GM13977 (cell line): ENCODE measurements at regions not wholly inside any gene's neighbourhood (a gene's known extent, or its start where the extent isn't known, plus 50 kb on each side); places are given as distances from the start of the nearest gene placed in this dataset.

ENCODE experiments used
- DNase-seq: peaks from one replicate; pipeline ENCODE4 v3.0.0; 2012; ENCODE audit warnings: low spot score
- in situ Hi-C: fragments of 300-500 bp; cut with MboI; formaldehyde crosslinking; loops from one replicate; pipeline ENCODE4 v1.12.0; 2022; ENCODE audit warnings: low sequenced_read_pairs, low pct_unique_long_range_greater_than_20kb, mixed read lengths, inconsistent platforms; ENCODE audit not compliant: unreplicated experiment
- TF ChIP-seq, protein P1 (sequence below): IDR thresholded peaks from 2 replicates; pipeline ENCODE4 v1.5.1; 2012; ENCODE audit warnings: mild to moderate bottlenecking, control low read depth; ENCODE audit not compliant: insufficient read depth; ENCODE audit errors: extremely low read depth, missing control alignments

DNA sequence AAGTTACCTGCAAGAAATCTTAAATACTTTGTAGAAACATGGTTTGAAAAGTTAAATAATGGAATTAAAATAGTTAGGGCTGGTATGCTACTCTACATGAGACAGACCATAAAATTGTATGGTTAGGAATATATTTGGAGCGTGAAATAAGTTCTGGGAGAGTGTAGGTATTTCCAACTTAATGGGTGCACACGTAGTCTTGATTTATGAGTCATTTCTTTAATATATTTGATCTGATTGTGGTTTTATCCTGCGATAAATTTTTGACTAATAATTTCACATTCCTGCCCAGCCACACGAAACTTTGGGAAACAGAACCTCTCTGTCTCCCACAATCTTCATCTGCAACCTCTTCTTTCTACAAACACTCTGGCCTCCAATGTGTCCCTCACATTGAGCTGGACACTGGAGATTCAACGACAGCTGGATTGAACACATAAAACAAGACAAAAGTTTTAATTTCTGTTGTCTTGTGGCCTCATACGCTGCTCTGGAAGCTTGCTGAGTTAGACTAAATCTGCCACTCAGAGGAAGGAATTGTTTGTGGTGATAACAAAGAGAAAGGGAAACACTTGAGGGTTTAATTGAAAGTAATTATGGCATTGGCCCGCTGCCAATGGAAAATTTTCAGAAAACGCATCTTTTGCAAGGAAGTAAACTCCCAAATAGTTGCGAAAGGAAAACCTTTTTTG, 201.8 kb upstream of the ZNF608 start:
- no peak for DNase-seq

DNA sequence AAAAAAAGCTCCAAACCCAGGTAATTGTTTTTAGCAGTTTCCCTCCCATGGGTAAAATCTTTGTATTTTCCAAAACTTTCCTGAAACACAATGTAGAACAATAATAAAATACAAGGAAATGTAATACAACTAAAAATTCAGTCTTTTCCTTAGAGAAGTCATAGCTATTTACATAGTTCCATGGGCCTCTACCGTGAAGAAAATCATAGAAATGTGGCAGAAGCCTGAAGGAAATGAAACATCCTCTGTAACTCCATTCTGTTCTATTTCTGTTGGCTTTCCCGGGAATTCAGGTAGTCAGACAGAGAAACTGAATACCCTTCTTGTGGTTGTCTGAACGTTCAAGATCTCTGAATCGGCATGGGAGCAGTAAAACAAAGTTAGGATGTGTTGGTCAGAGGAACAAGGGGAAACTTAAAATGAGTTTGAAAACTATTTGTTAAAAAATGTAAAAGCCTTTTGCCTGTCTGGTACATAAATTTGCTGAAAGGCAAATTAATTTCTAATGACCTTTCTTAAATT, 202.4 kb upstream of the ZNF608 start:
- in situ Hi-C loops, result loop anchor here (25.0 kb wide), 1 partner anchor 463 kb away; no protein-coding TSS in a partner anchor
- no peak for DNase-seq
- TF ChIP-seq, protein P1, sequence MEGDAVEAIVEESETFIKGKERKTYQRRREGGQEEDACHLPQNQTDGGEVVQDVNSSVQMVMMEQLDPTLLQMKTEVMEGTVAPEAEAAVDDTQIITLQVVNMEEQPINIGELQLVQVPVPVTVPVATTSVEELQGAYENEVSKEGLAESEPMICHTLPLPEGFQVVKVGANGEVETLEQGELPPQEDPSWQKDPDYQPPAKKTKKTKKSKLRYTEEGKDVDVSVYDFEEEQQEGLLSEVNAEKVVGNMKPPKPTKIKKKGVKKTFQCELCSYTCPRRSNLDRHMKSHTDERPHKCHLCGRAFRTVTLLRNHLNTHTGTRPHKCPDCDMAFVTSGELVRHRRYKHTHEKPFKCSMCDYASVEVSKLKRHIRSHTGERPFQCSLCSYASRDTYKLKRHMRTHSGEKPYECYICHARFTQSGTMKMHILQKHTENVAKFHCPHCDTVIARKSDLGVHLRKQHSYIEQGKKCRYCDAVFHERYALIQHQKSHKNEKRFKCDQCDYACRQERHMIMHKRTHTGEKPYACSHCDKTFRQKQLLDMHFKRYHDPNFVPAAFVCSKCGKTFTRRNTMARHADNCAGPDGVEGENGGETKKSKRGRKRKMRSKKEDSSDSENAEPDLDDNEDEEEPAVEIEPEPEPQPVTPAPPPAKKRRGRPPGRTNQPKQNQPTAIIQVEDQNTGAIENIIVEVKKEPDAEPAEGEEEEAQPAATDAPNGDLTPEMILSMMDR, result no peak

More for the DNA sequence above, 201.8 kb upstream of the ZNF608 start:
- in situ Hi-C loops, result loop anchor here (25.0 kb wide), 1 partner anchor 464 kb away; no protein-coding TSS in a partner anchor
- TF ChIP-seq, protein P1, result no peak

DNA sequence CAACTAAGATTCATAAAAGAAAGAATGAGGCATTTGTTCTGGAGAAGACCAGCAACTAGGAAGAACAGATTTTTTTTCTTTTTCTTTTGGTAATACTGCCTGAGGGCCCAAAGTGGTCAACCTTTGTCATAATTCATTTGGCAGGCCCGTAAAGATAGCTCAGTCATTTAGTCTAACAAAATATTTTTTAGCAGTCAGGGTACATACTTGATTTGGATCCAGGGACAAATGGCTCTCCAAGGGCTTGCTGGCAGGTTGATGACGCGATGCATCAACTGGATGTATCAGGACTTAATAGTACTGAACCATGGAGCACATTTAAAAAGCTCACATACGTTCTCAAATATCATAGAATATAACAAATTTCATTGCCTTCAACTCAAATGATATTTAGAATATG, 203.4 kb upstream of the ZNF608 start:
- TF ChIP-seq, protein P1, result no peak
- in situ Hi-C loops, result loop anchor here (25.0 kb wide), 1 partner anchor 462 kb away; no protein-coding TSS in a partner anchor
- DNase-seq, result no peak

DNA sequence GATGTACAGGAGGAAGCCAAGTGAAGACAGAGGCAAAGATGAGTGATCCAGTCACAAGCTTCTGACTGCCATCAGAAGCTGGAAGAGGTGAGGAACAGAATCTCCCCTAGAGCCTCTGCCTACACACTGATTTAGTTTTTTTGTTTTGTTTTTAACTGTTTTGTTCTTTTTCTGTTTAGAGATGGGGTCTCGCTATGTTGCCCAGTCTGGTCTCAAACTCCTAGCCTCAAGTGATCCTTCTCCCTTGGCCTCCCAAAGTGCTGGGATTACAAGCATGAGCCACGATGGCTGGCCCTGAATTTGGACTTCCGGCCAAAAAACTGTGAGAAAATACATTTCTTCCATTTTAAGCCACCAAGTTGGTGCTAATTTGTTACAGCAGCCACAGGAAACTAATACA, 204.7 kb upstream of the ZNF608 start:
- no peak for DNase-seq
- in situ Hi-C loops, result no loop called here
- TF ChIP-seq, protein P1, result no peak

DNA sequence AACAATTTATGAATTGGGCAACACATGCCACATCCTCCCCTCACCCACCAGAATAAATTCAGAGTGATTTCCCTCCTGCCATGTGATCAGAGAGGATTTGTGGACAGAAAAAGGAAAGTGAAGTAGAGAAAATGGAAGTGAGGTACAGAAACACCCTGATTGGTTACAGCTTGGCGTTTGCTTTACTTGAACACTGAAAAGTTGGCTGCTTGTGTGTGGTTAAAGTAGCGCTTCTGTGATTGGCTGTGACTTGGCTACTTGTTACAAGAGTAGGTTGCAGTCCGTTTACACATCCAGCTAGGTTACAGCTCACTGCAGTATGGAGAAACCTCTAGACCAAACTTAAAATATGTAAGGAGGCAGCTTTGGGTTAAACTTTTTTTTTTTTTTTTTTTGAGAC, 205.2 kb upstream of the ZNF608 start:
- in situ Hi-C loops, result no loop called here
- DNase-seq, result no peak
- TF ChIP-seq, protein P1, result no peak

DNA sequence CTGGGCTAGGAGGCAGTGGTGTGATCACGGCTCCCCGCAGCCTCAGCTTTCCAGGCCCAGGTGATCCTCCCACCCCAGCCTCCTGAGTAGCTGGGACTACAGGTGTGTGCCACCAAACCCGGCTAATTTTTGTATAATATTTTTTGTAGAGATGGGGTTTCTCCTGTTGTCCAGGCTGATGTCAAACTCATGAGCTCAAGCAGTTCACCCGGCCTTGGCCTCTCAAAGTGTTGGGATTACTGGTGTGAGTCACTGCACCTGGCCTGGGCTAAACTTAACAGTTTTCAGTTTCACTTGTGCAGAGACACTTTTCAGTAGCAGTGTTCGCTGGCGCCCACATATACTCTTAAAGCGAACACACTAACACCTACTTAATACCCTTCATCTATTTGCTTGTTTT, 205.6 kb upstream of the ZNF608 start:
- DNase-seq, result peak; percentile 50
- TF ChIP-seq, protein P1, result peak; percentile 17
- in situ Hi-C loops, result no loop called here

DNA sequence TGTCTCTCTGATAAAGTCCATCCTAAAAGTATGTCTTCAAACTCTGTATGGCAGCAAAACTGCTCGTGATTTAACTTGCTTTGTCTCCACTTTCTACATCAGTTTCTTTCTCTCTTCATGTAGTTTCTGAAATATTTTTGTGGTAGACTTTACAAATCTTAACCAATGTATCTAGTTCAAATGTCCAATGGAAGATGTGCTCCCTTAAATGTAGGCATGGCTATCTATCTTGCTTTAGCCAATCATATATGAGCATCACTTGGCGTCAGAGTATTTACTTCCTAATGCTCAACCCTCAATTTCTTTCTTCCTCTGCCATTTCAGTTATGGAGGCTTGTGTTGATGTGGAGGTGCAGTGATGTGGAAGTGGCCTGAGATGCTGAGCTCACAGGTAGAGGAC, 206.1 kb upstream of the ZNF608 start:
- TF ChIP-seq, protein P1, result no peak
- DNase-seq, result peak; percentile 34
- in situ Hi-C loops, result no loop called here
